Endodermal cell (in vitro differentiated cells): ENCODE measurements at regions not wholly inside any gene's neighbourhood (a gene's known extent, or its start where the extent isn't known, plus 50 kb on each side); places are given as distances from the start of the nearest gene placed in this dataset.

Experiments
- DNase-seq: peaks from one replicate; pipeline ENCODE4 v3.0.0-alpha.2; 2017
- H3K27ac ChIP-seq: 2 replicates; pipeline ENCODE4 v1.5.1; 2013; ENCODE audit warnings: mild to moderate bottlenecking, low read depth, low read length, moderate library complexity
- H3K27me3 ChIP-seq: 2 replicates; pipeline ENCODE4 v1.6.1; 2013; ENCODE audit warnings: mild to moderate bottlenecking, low read length, moderate library complexity; ENCODE audit not compliant: insufficient read depth, control insufficient read depth, poor library complexity, severe bottlenecking
- H3K36me3 ChIP-seq: 2 replicates; pipeline ENCODE4 v1.7.0; 2013; ENCODE audit warnings: mild to moderate bottlenecking, low read length, moderate library complexity; ENCODE audit not compliant: control insufficient read depth, insufficient read depth
- H3K4me1 ChIP-seq: one replicate; pipeline ENCODE4 v1.7.0; 2013; ENCODE audit warnings: low read length; ENCODE audit not compliant: control insufficient read depth, insufficient read depth
- H3K4me3 ChIP-seq: 2 replicates; pipeline ENCODE4 v1.5.1; 2013; ENCODE audit warnings: mild to moderate bottlenecking, low read length, moderate library complexity
- H3K9ac ChIP-seq: 2 replicates; pipeline ENCODE4 v1.6.1; 2013; ENCODE audit warnings: mild to moderate bottlenecking, low read length, moderate library complexity; ENCODE audit not compliant: poor library complexity, severe bottlenecking; ENCODE audit errors: extremely low read depth
- H3K9me3 ChIP-seq: 2 replicates; pipeline ENCODE4 v1.6.1; 2013; ENCODE audit warnings: mild to moderate bottlenecking, low read length, moderate library complexity; ENCODE audit not compliant: control insufficient read depth
- H3K27ac Mint-ChIP-seq: 2 replicates; pipeline ENCODE4 v1.8.0; 2020; ENCODE audit warnings: mixed read lengths
- H3K27me3 Mint-ChIP-seq: 2 replicates; pipeline ENCODE4 v1.8.0; 2021; ENCODE audit warnings: mild to moderate bottlenecking, mixed read lengths; ENCODE audit not compliant: insufficient read depth
- H3K36me3 Mint-ChIP-seq: 2 replicates; pipeline ENCODE4 v1.8.0; 2020; ENCODE audit warnings: low read depth, mixed read lengths
- H3K4me1 Mint-ChIP-seq: 2 replicates; pipeline ENCODE4 v1.8.0; 2020; ENCODE audit warnings: mixed read lengths
- H3K4me3 Mint-ChIP-seq: 2 replicates; pipeline ENCODE4 v1.8.0; 2020; ENCODE audit warnings: mild to moderate bottlenecking, moderate library complexity, mixed read lengths
- H3K9me3 Mint-ChIP-seq: 2 replicates; pipeline ENCODE4 v1.8.0; 2020; ENCODE audit warnings: mild to moderate bottlenecking, mixed read lengths
- CTCF ChIP-seq: fragments of 200-600 bp; sonication (generic); conservative IDR thresholded peaks from 2 replicates; pipeline ENCODE4 v1.5.0; 2021; ENCODE audit warnings: antibody characterized with exemption, mild to moderate bottlenecking
- WGBS, 2 experiments: methylation state at CpG; one replicate each; pipeline versions ENCODE4 v1.1.5 to v1.1.7; 2013; ENCODE audit warnings: missing lambda C conversion rate in 2 of 2, mixed read lengths in 1 of 2; ENCODE audit not compliant: insufficient coverage in 1 of 2, insufficient read length in 1 of 2; 5-methylcytosine and 5-hydroxymethylcytosine counted together

- no peak for TF ChIP-seq CTCF
- Histone ChIP-seq H3K4me3 (no peak overlapping the region), H3K36me3 (no peaks in the 10 kb centered on the region), H3K9me3 (no peaks in the 10 kb centered on the region), H3K27ac (no peak overlapping the region), H3K27me3 (no peaks in the 10 kb centered on the region), H3K9ac (no peak overlapping the region), H3K4me1 (no peaks in the 10 kb centered on the region)
- Mint-ChIP-seq H3K9me3 (no peaks in the 10 kb centered on the region), H3K36me3 (no peaks in the 10 kb centered on the region), H3K4me3 (no peak overlapping the region), H3K27me3 (no peaks in the 10 kb centered on the region), H3K27ac (no peak overlapping the region), H3K4me1 (peaks cover 3% of the 10 kb centered on the region)
- DNase-seq = no peak
Measured at GRCh38 chr21:38556390-38556789, 58.1 kb upstream of the ERG start.

- no peaks in the 10 kb centered on the region for H3K9me3 ChIP-seq
- Mint-ChIP-seq H3K36me3 (no peaks in the 10 kb centered on the region), H3K4me3 (no peak overlapping the region), H3K27ac (no peak overlapping the region), H3K27me3 (no peaks in the 10 kb centered on the region), H3K4me1 (peaks cover 3% of the 10 kb centered on the region), H3K9me3 (no peaks in the 10 kb centered on the region)
- no peak for TF ChIP-seq CTCF
- no peaks in the 10 kb centered on the region for H3K4me1 ChIP-seq
- no peak overlapping the region for H3K9ac ChIP-seq
- H3K27ac ChIP-seq = no peak overlapping the region
- H3K4me3 ChIP-seq = no peak overlapping the region
- DNase-seq = no peak
- no peaks in the 10 kb centered on the region for H3K27me3 ChIP-seq
- H3K36me3 ChIP-seq = no peaks in the 10 kb centered on the region
Measured at GRCh38 chr21:38561205-38561604, 62.9 kb upstream of the ERG start.

- no peaks in the 10 kb centered on the region for H3K36me3 Mint-ChIP-seq
- no peaks in the 10 kb centered on the region for H3K4me1 ChIP-seq
- no peaks in the 10 kb centered on the region for H3K27me3 Mint-ChIP-seq
- H3K27ac Mint-ChIP-seq = no peak overlapping the region
- no peaks in the 10 kb centered on the region for H3K27me3 ChIP-seq
- H3K4me3 ChIP-seq = no peak overlapping the region
- no peak overlapping the region for H3K27ac ChIP-seq
- peaks cover 3% of the 10 kb centered on the region for H3K4me1 Mint-ChIP-seq
- no peak overlapping the region for H3K4me3 Mint-ChIP-seq
- TF ChIP-seq CTCF = no peak
- H3K9me3 Mint-ChIP-seq = no peaks in the 10 kb centered on the region
- no peaks in the 10 kb centered on the region for H3K9me3 ChIP-seq
- 84 to 90% methylated on average over 2 to 6 of the region's 7 CpGs for WGBS, 2 experiments
- H3K36me3 ChIP-seq = no peaks in the 10 kb centered on the region
- no peak overlapping the region for H3K9ac ChIP-seq
- no peak for DNase-seq
Measured at GRCh38 chr21:38561613-38562581, 63.6 kb upstream of the ERG start.
